ENCODE measurements at regions not wholly inside any gene's neighbourhood (a gene's known extent, or its start where the extent isn't known, plus 50 kb on each side); places are given as distances from the start of the nearest gene placed in this dataset.

- Mint-ChIP-seq H3K27me3 (ENCODE audit: low read depth, poor library complexity) (peaks cover 3% of the 10 kb centered on the region), H3K4me1 (no peaks in the 10 kb centered on the region), H3K27ac (no peak overlapping the region), H3K9me3 (peaks cover 68% of the 10 kb centered on the region), H3K4me3 (no peak overlapping the region), H3K36me3 (ENCODE audit: low read depth) (no peaks in the 10 kb centered on the region)
- TF ChIP-seq CTCF (IDR thresholded peaks at IDR 0.05), result no peak
- no peak for DNase-seq
These were observed 58.7 kb upstream of the STARD8 start for GRCh38 chrX:68588602-68589371.

GRCh38 chrX:68589372-68589753, 58.1 kb upstream of the STARD8 start:
- H3K9me3 Mint-ChIP-seq, result peaks cover 69% of the 10 kb centered on the region
- peaks cover 3% of the 10 kb centered on the region for H3K27me3 Mint-ChIP-seq (ENCODE audit: low read depth, poor library complexity)
- no peak for DNase-seq
- H3K4me3 Mint-ChIP-seq, result no peak overlapping the region
- TF ChIP-seq CTCF (IDR thresholded peaks at IDR 0.05), result no peak
- H3K36me3 Mint-ChIP-seq (ENCODE audit: low read depth), result no peaks in the 10 kb centered on the region
- no peaks in the 10 kb centered on the region for H3K4me1 Mint-ChIP-seq
- no peak overlapping the region for H3K27ac Mint-ChIP-seq

- no peak overlapping the region for H3K4me3 Mint-ChIP-seq
- H3K9me3 Mint-ChIP-seq, result peaks cover 80% of the 10 kb centered on the region
- H3K27me3 Mint-ChIP-seq (ENCODE audit: low read depth, poor library complexity), result peaks cover under 1% of the 10 kb centered on the region
- no peaks in the 10 kb centered on the region for H3K36me3 Mint-ChIP-seq (ENCODE audit: low read depth)
- DNase-seq, result no peak
- H3K4me1 Mint-ChIP-seq, result no peaks in the 10 kb centered on the region
- no peak overlapping the region for H3K27ac Mint-ChIP-seq
- TF ChIP-seq CTCF (IDR thresholded peaks at IDR 0.05), result no peak
These were observed 52.7 kb upstream of the STARD8 start for GRCh38 chrX:68594769-68595168.

GRCh38 chrX:68596871-68597270, 50.6 kb upstream of the STARD8 start:
- no peak for TF ChIP-seq CTCF (IDR thresholded peaks at IDR 0.05)
- no peak for DNase-seq
- Mint-ChIP-seq H3K4me1 (no peaks in the 10 kb centered on the region), H3K9me3 (peaks cover 80% of the 10 kb centered on the region), H3K27ac (no peak overlapping the region), H3K36me3 (ENCODE audit: low read depth) (no peaks in the 10 kb centered on the region), H3K27me3 (ENCODE audit: low read depth, poor library complexity) (no peaks in the 10 kb centered on the region), H3K4me3 (no peak overlapping the region)
